IPS-18a (cell line): ENCODE measurements at regions not wholly inside any gene's neighbourhood (a gene's known extent, or its start where the extent isn't known, plus 50 kb on each side); places are given as distances from the start of the nearest gene placed in this dataset.

Source experiments
- H3K27ac ChIP-seq: one replicate; pipeline ENCODE4 v1.5.1; 2013; ENCODE audit warnings: low read length
- H3K27me3 ChIP-seq: one replicate; pipeline ENCODE4 v1.6.1; 2013; ENCODE audit warnings: mild to moderate bottlenecking, low read length; ENCODE audit not compliant: control insufficient read depth, insufficient read depth
- H3K36me3 ChIP-seq: one replicate; pipeline ENCODE4 v1.6.1; 2013; ENCODE audit warnings: low read depth, low read length; ENCODE audit not compliant: control insufficient read depth
- H3K4me1 ChIP-seq: one replicate; pipeline ENCODE4 v1.6.1; 2013; ENCODE audit warnings: low read depth, low read length; ENCODE audit not compliant: control insufficient read depth
- H3K4me3 ChIP-seq: one replicate; pipeline ENCODE4 v1.5.1; 2013; ENCODE audit warnings: low read length
- H3K9ac ChIP-seq: one replicate; pipeline ENCODE4 v1.6.1; 2013; ENCODE audit warnings: mild to moderate bottlenecking, low read length, moderate library complexity
- H3K9me3 ChIP-seq: one replicate; pipeline ENCODE4 v1.6.1; 2013; ENCODE audit warnings: low read depth, low read length; ENCODE audit not compliant: control insufficient read depth

- Histone ChIP-seq H3K4me1 (no peaks in the 10 kb centered on the region), H3K4me3 (no peak overlapping the region), H3K9ac (no peak overlapping the region), H3K27me3 (no peaks in the 10 kb centered on the region), H3K9me3 (no peaks in the 10 kb centered on the region), H3K36me3 (no peaks in the 10 kb centered on the region), H3K27ac (no peak overlapping the region)
These were observed 132.6 kb downstream of the NSG2 start for GRCh38 chr5:174177976-174178605.

- Histone ChIP-seq H3K4me3 (no peak overlapping the region), H3K36me3 (no peaks in the 10 kb centered on the region), H3K4me1 (no peaks in the 10 kb centered on the region), H3K27ac (no peak overlapping the region), H3K27me3 (no peaks in the 10 kb centered on the region), H3K9ac (no peak overlapping the region), H3K9me3 (no peaks in the 10 kb centered on the region)
These were observed 135.1 kb downstream of the NSG2 start for GRCh38 chr5:174180639-174181038.

DNA sequence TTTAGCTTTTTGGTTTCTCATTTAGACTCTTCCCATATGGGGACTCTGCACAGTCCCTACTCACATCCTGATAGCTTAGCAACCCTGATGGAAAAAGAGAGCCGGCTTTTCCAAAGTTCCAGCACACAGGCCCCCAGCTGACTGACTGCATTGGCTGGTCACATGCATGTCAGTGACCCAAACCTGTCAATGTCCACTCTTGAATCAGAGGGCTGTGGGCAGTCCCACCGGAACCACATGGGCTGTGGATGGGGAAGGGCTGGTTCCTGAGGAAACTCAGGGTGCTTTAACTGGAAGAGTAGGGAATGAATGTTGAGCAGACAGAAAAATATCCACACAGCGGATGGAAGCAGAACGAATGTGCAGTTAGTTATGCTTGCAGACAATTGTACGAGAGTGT is 136.6 kb downstream of the NSG2 start:
- H3K9ac ChIP-seq: no peak overlapping the region
- peaks cover 4% of the 10 kb centered on the region for H3K4me1 ChIP-seq
- no peaks in the 10 kb centered on the region for H3K36me3 ChIP-seq
- H3K27ac ChIP-seq: no peak overlapping the region
- H3K27me3 ChIP-seq: no peaks in the 10 kb centered on the region
- H3K4me3 ChIP-seq: no peak overlapping the region
- H3K9me3 ChIP-seq: no peaks in the 10 kb centered on the region

- Histone ChIP-seq H3K27ac (no peak overlapping the region), H3K36me3 (no peaks in the 10 kb centered on the region), H3K4me3 (no peak overlapping the region), H3K27me3 (no peaks in the 10 kb centered on the region), H3K9ac (no peak overlapping the region), H3K9me3 (no peaks in the 10 kb centered on the region), H3K4me1 (peaks cover 5% of the 10 kb centered on the region)
These were observed 138.2 kb downstream of the NSG2 start for GRCh38 chr5:174183701-174184100.

DNA sequence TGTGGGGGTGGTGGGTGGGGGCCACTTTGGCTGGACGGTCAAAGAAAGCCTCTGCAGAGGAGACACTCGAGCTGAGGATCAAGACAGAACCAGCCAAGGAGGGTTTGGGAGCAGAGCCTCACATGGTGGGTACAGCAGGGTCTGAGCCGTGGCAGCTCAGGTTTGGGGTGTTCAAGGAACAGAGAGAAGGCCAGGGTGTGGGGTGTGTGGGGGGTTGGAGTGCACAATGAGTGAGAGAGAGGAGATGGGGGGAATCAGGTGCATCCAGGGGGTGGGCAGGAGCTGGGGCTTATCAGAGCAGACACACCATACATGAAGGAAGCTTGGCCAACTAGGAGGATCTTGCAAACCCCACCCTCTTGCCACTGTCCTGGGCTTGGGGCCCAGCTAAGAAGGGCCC is 140.0 kb downstream of the NSG2 start:
- Histone ChIP-seq H3K27me3 (no peaks in the 10 kb centered on the region), H3K36me3 (no peaks in the 10 kb centered on the region), H3K4me1 (peaks cover 5% of the 10 kb centered on the region), H3K27ac (no peak overlapping the region), H3K4me3 (no peak overlapping the region), H3K9ac (no peak overlapping the region), H3K9me3 (no peaks in the 10 kb centered on the region)

DNA sequence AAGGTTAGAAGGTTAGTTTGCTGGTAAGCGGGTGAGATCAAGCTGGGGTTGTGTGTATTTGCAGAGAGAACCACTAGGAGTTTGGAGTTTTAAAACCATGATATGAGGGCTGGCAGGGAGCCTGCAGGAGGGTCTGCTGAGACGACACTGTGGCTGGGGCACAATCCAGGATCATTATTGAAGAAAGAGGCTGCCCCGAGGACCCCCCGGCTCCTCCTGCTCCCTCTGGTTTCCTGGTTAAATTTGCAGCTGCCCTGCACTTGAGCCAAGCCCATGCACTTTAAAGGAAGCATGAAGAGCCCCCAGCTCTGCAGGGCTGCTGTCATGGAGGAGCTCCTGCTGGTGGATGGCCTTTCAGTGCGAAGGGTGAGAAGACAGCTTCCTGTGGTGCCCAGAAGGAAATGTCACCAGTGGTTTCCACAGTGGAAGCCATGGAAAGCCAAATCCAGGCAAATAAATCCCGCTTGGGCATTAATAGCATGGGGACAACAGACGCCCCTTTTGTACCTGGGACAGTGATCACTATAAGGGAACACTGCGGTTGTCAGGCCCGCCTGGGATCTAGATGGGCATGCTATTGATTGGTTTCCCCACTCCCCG is 140.7 kb downstream of the NSG2 start:
- Histone ChIP-seq H3K27me3 (no peaks in the 10 kb centered on the region), H3K4me3 (no peak overlapping the region), H3K9me3 (no peaks in the 10 kb centered on the region), H3K27ac (no peak overlapping the region), H3K36me3 (no peaks in the 10 kb centered on the region), H3K4me1 (peaks cover 5% of the 10 kb centered on the region), H3K9ac (no peak overlapping the region)

- Histone ChIP-seq H3K9ac (no peak overlapping the region), H3K27me3 (no peaks in the 10 kb centered on the region), H3K4me3 (no peak overlapping the region), H3K27ac (no peak overlapping the region), H3K4me1 (peaks cover 5% of the 10 kb centered on the region), H3K36me3 (no peaks in the 10 kb centered on the region), H3K9me3 (no peaks in the 10 kb centered on the region)
These were observed 141.5 kb downstream of the NSG2 start for GRCh38 chr5:174187001-174187400.

DNA sequence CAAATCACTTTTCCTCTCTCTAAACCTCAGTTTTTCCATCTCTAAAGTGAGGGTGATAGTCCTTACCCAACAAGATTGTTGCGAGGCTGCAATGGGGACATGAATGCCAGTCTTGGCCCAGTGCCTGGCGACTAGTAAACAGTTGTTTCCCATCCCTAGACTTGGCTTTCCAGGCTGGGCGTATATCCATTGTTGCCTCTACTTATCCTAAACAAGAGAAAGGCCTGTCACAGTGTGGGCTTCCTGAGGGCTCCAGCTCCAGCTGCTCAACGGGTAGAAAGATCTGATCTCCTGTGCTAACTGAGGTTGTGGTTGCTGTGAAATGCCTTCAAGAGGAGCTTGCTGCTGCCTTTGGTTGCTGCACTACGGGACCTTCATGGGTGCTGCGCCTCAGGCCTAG is 142.0 kb downstream of the NSG2 start:
- Histone ChIP-seq H3K4me1 (peaks cover 5% of the 10 kb centered on the region), H3K27me3 (no peaks in the 10 kb centered on the region), H3K27ac (no peak overlapping the region), H3K9ac (no peak overlapping the region), H3K4me3 (no peak overlapping the region), H3K36me3 (no peaks in the 10 kb centered on the region), H3K9me3 (no peaks in the 10 kb centered on the region)

DNA sequence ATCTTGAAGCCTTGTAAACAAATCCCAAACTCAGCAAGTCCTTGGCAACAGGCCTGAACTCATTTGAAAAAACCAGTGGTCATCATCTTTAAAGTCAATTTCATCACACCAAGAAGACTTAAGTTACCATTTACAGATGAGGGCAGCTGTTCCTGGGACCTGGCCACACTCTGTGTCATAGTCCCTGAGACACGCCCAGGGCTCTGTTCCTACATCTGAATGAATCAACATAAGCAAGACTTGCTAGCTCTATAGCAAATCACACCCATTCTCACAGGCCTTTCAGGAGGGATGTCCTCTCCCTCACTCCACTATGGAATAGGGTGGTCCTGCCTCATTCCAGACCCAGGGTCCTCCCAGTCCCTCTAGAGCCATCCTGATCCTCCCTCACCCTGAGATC is 142.8 kb downstream of the NSG2 start:
- H3K27ac ChIP-seq: no peak overlapping the region

GRCh38 chr5:174189654-174190541 is 144.4 kb downstream of the NSG2 start:
- Histone ChIP-seq H3K4me1 (peaks cover 5% of the 10 kb centered on the region), H3K9me3 (no peaks in the 10 kb centered on the region), H3K4me3 (no peak overlapping the region), H3K9ac (no peak overlapping the region), H3K27me3 (no peaks in the 10 kb centered on the region), H3K27ac (no peak overlapping the region), H3K36me3 (no peaks in the 10 kb centered on the region)

More for the DNA sequence above, 142.8 kb downstream of the NSG2 start:
- no peaks in the 10 kb centered on the region for H3K9me3 ChIP-seq
- H3K27me3 ChIP-seq: no peaks in the 10 kb centered on the region
- no peak overlapping the region for H3K4me3 ChIP-seq
- H3K9ac ChIP-seq: no peak overlapping the region
- no peaks in the 10 kb centered on the region for H3K36me3 ChIP-seq
- H3K4me1 ChIP-seq: peaks cover 5% of the 10 kb centered on the region

- Histone ChIP-seq H3K27ac (no peak overlapping the region), H3K4me1 (peaks cover 12% of the 10 kb centered on the region), H3K27me3 (no peaks in the 10 kb centered on the region), H3K4me3 (no peak overlapping the region), H3K9me3 (no peaks in the 10 kb centered on the region), H3K36me3 (no peaks in the 10 kb centered on the region), H3K9ac (no peak overlapping the region)
These were observed 145.6 kb downstream of the NSG2 start for GRCh38 chr5:174191076-174191475.
